ENCODE measurements at regions not wholly inside any gene's neighbourhood (a gene's known extent, or its start where the extent isn't known, plus 50 kb on each side); places are given as distances from the start of the nearest gene placed in this dataset.

GRCh38 chr9:109721001-109721400, 59.0 kb upstream of the PALM2AKAP2 start:
- H3K9me2 ChIP-seq (ENCODE audit: insufficient read depth), result no peaks in the 10 kb centered on the region
- H3K79me2 ChIP-seq (ENCODE audit: insufficient read depth, low read length), result no peaks in the 10 kb centered on the region
- no peak overlapping the region for H3K4me3 ChIP-seq (replicated peaks in 1 of 2; ENCODE audit: low read depth in 1 of 2, low read length in 2 of 2)
- peaks cover 57% of the 10 kb centered on the region for H3K27me3 ChIP-seq (ENCODE audit: insufficient read depth, low read length)
- H3K9me3 ChIP-seq (ENCODE audit: control insufficient read depth in 1 of 2, insufficient read depth in 1 of 2, low read depth in 1 of 2, low read length in 2 of 2), result no peaks in the 10 kb centered on the region
- no peaks in the 10 kb centered on the region for H3K4me1 ChIP-seq (ENCODE audit: control insufficient read depth in 1 of 2, insufficient read depth in 2 of 2, low read length in 2 of 2)
- TF ChIP-seq FOSL1 (IDR thresholded peaks at IDR 0.05; ENCODE audit: low read depth) (no peak), ZBTB33 (IDR thresholded peaks at IDR 0.05; ENCODE audit: extremely low read depth, insufficient replicate concordance, low read length) (no peak), POLR2A (IDR thresholded peaks at IDR 0.05; ENCODE audit: borderline replicate concordance, extremely low read depth, insufficient read depth, insufficient read length) (no peak), JUND (IDR thresholded peaks at IDR 0.05) (no peak), YY1 (IDR thresholded peaks at IDR 0.05; ENCODE audit: extremely low read depth, insufficient replicate concordance, low read depth, low read length) (no peak), POLR2AphosphoS5 (IDR thresholded peaks at IDR 0.05; ENCODE audit: low read depth, low read length) (no peak), TCF7L2 (IDR thresholded peaks at IDR 0.05; ENCODE audit: borderline replicate concordance, extremely low read depth, insufficient read depth, insufficient read length) (no peak), ZNF274 (IDR thresholded peaks at IDR 0.05; ENCODE audit: low read depth, low read length) (no peak), EZH2phosphoT487 (IDR thresholded peaks at IDR 0.05; ENCODE audit: borderline replicate concordance) (no peak), SIN3A (IDR thresholded peaks at IDR 0.05; ENCODE audit: low read depth) (no peak), EZH2 (IDR thresholded peaks at IDR 0.05) (no peak), REST (IDR thresholded peaks at IDR 0.05; ENCODE audit: low read depth) (no peak), EGR1 (IDR thresholded peaks at IDR 0.05; ENCODE audit: low read depth) (no peak), SRF (IDR thresholded peaks at IDR 0.05; ENCODE audit: low read depth) (no peak), MAX (IDR thresholded peaks at IDR 0.05) (no peak), CBX3 (IDR thresholded peaks at IDR 0.05; ENCODE audit: low read depth) (no peak), ELF1 (IDR thresholded peaks at IDR 0.05; ENCODE audit: borderline replicate concordance, low read depth) (no peak), ATF3 (IDR thresholded peaks at IDR 0.05) (no peak)
- H3K9ac ChIP-seq (ENCODE audit: low read length), result no peak overlapping the region
- H3K27ac ChIP-seq (ENCODE audit: low read depth, low read length), result no peak overlapping the region
- CTCF ChIA-PET, result no interaction called here
- no peaks in the 10 kb centered on the region for H4K20me1 ChIP-seq (ENCODE audit: insufficient read depth)
- no TSS peak for BruUV-seq (replicated peaks)
- H2AFZ ChIP-seq (ENCODE audit: low read depth, low read length, poor library complexity, severe bottlenecking), result no peak overlapping the region
- no peaks in the 10 kb centered on the region for H3K36me3 ChIP-seq (ENCODE audit: control insufficient read depth in 1 of 2, insufficient read depth in 2 of 2, low read length in 2 of 2)
- DNase-seq (ENCODE audit: low read depth, low spot score) (no peak), ATAC-seq (no peak)
- RAD21 ChIA-PET (ENCODE audit: low non-redundant PET in 1 of 2, low total read pairs in 2 of 2, uncharacterized antibody in 2 of 2, unreplicated experiment in 2 of 2), result interaction anchor here in 1 of 2 experiments (0.5 kb wide), 1 partner anchor 557 kb away, joined by 4 read pairs; no protein-coding TSS in a partner anchor
- no peak overlapping the region for H3K4me2 ChIP-seq (ENCODE audit: low read length)
- POLR2A ChIA-PET, result no interaction called here
- intact Hi-C loops (cut with micrococcal nuclease), result no loop called here

All from HCT116 (cell line).